ENCODE measurements at regions not wholly inside any gene's neighbourhood (a gene's known extent, or its start where the extent isn't known, plus 50 kb on each side); places are given as distances from the start of the nearest gene placed in this dataset.

- CTCF ChIA-PET: interaction anchor here (1.3 kb wide), 1 partner anchor 10 kb away, joined by 3 read pairs; no protein-coding TSS in a partner anchor
- no peak overlapping the region for H3K27ac Mint-ChIP-seq
- POLR2A ChIA-PET: no interaction called here
Measured at GRCh38 chr9:97761056-97761598, 64.0 kb upstream of the XPA start.

GRCh38 chr9:97761879-97762278, 64.7 kb upstream of the XPA start:
- ATAC-seq (no peak), DNase-seq (no peak)
- no peaks in the 10 kb centered on the region for H3K36me3 Mint-ChIP-seq (ENCODE audit: low read depth)
- no peaks in the 10 kb centered on the region for H3K9me3 Mint-ChIP-seq (ENCODE audit: insufficient read depth)
- H3K27ac Mint-ChIP-seq: no peak overlapping the region
- H3K4me3 Mint-ChIP-seq: no peak overlapping the region
- peaks cover 29% of the 10 kb centered on the region for H3K27me3 Mint-ChIP-seq (ENCODE audit: low read depth)
- ChIA-PET POLR2A (no interaction called here), CTCF (no interaction called here)
- H3K4me1 Mint-ChIP-seq (ENCODE audit: low read depth): no peaks in the 10 kb centered on the region

More at GRCh38 chr9:97761056-97761598, 64.0 kb upstream of the XPA start:
- Mint-ChIP-seq H3K4me3 (no peak overlapping the region), H3K9me3 (ENCODE audit: insufficient read depth) (no peaks in the 10 kb centered on the region), H3K36me3 (ENCODE audit: low read depth) (no peaks in the 10 kb centered on the region), H3K4me1 (ENCODE audit: low read depth) (no peaks in the 10 kb centered on the region), H3K27me3 (ENCODE audit: low read depth) (peaks cover 32% of the 10 kb centered on the region)
- ATAC-seq: no peak
- no peak for DNase-seq

GRCh38 chr9:97763874-97764273, 66.7 kb upstream of the XPA start:
- H3K4me1 Mint-ChIP-seq (ENCODE audit: low read depth): no peaks in the 10 kb centered on the region
- H3K27ac Mint-ChIP-seq: no peak overlapping the region
- ChIA-PET CTCF (no interaction called here), POLR2A (no interaction called here)
- H3K4me3 Mint-ChIP-seq: no peak overlapping the region
- H3K9me3 Mint-ChIP-seq (ENCODE audit: insufficient read depth): no peaks in the 10 kb centered on the region
- no peak for ATAC-seq
- no peak for DNase-seq
- peaks cover 33% of the 10 kb centered on the region for H3K27me3 Mint-ChIP-seq (ENCODE audit: low read depth)
- H3K36me3 Mint-ChIP-seq (ENCODE audit: low read depth): no peaks in the 10 kb centered on the region

GRCh38 chr9:97766092-97766491, 69.0 kb upstream of the XPA start:
- POLR2A ChIA-PET: no interaction called here
- ATAC-seq (no peak), DNase-seq (no peak)
- Mint-ChIP-seq H3K4me1 (ENCODE audit: low read depth) (no peaks in the 10 kb centered on the region), H3K27ac (no peak overlapping the region), H3K27me3 (ENCODE audit: low read depth) (peaks cover 38% of the 10 kb centered on the region), H3K9me3 (ENCODE audit: insufficient read depth) (no peaks in the 10 kb centered on the region), H3K36me3 (ENCODE audit: low read depth) (no peaks in the 10 kb centered on the region), H3K4me3 (no peak overlapping the region)
- CTCF ChIA-PET: no interaction called here

GRCh38 chr9:97766610-97767009, 69.5 kb upstream of the XPA start:
- H3K27ac Mint-ChIP-seq: no peak overlapping the region
- no peak overlapping the region for H3K4me3 Mint-ChIP-seq
- H3K9me3 Mint-ChIP-seq (ENCODE audit: insufficient read depth): no peaks in the 10 kb centered on the region
- H3K4me1 Mint-ChIP-seq (ENCODE audit: low read depth): no peaks in the 10 kb centered on the region
- ATAC-seq: no peak
- no peaks in the 10 kb centered on the region for H3K36me3 Mint-ChIP-seq (ENCODE audit: low read depth)
- ChIA-PET CTCF (no interaction called here), POLR2A (no interaction called here)
- no peak for DNase-seq
- peaks cover 33% of the 10 kb centered on the region for H3K27me3 Mint-ChIP-seq (ENCODE audit: low read depth)

- ChIA-PET CTCF (no interaction called here), POLR2A (no interaction called here)
- Mint-ChIP-seq H3K4me3 (no peak overlapping the region), H3K36me3 (ENCODE audit: low read depth) (no peaks in the 10 kb centered on the region), H3K27ac (no peak overlapping the region), H3K4me1 (ENCODE audit: low read depth) (no peaks in the 10 kb centered on the region), H3K27me3 (ENCODE audit: low read depth) (peaks cover 23% of the 10 kb centered on the region), H3K9me3 (ENCODE audit: insufficient read depth) (no peaks in the 10 kb centered on the region)
- DNase-seq (no peak), ATAC-seq (no peak)
Measured at GRCh38 chr9:97767891-97768290, 70.8 kb upstream of the XPA start.

- Mint-ChIP-seq H3K27me3 (ENCODE audit: low read depth) (peaks cover 21% of the 10 kb centered on the region), H3K9me3 (ENCODE audit: insufficient read depth) (no peaks in the 10 kb centered on the region), H3K27ac (no peak overlapping the region), H3K36me3 (ENCODE audit: low read depth) (no peaks in the 10 kb centered on the region), H3K4me3 (no peak overlapping the region), H3K4me1 (ENCODE audit: low read depth) (no peaks in the 10 kb centered on the region)
- CTCF ChIA-PET: no interaction called here
- DNase-seq (no peak), ATAC-seq (no peak)
- POLR2A ChIA-PET: no interaction called here
Measured at GRCh38 chr9:97768746-97769145, 71.6 kb upstream of the XPA start.

- Mint-ChIP-seq H3K9me3 (ENCODE audit: insufficient read depth) (no peaks in the 10 kb centered on the region), H3K4me3 (no peak overlapping the region), H3K36me3 (ENCODE audit: low read depth) (no peaks in the 10 kb centered on the region), H3K27ac (no peak overlapping the region), H3K27me3 (ENCODE audit: low read depth) (peaks cover 23% of the 10 kb centered on the region), H3K4me1 (ENCODE audit: low read depth) (no peaks in the 10 kb centered on the region)
- ATAC-seq (no peak), DNase-seq (no peak)
- ChIA-PET POLR2A (no interaction called here), CTCF (no interaction called here)
Measured at GRCh38 chr9:97769208-97769607, 72.1 kb upstream of the XPA start.

GRCh38 chr9:97770808-97771372, 73.8 kb upstream of the XPA start:
- DNase-seq: no peak
- H3K27ac Mint-ChIP-seq: no peak overlapping the region
- ATAC-seq: no peak
- H3K27me3 Mint-ChIP-seq (ENCODE audit: low read depth): peaks cover 25% of the 10 kb centered on the region
- POLR2A ChIA-PET: no interaction called here
- H3K4me3 Mint-ChIP-seq: no peak overlapping the region
- no peaks in the 10 kb centered on the region for H3K36me3 Mint-ChIP-seq (ENCODE audit: low read depth)
- H3K4me1 Mint-ChIP-seq (ENCODE audit: low read depth): no peaks in the 10 kb centered on the region
- CTCF ChIA-PET: no interaction called here
- H3K9me3 Mint-ChIP-seq (ENCODE audit: insufficient read depth): no peaks in the 10 kb centered on the region

- Mint-ChIP-seq H3K36me3 (ENCODE audit: low read depth) (no peaks in the 10 kb centered on the region), H3K4me3 (no peak overlapping the region), H3K4me1 (ENCODE audit: low read depth) (no peaks in the 10 kb centered on the region), H3K9me3 (ENCODE audit: insufficient read depth) (no peaks in the 10 kb centered on the region), H3K27me3 (ENCODE audit: low read depth) (peaks cover 29% of the 10 kb centered on the region), H3K27ac (no peak overlapping the region)
- CTCF ChIA-PET: interaction anchor here (1.3 kb wide), 1 partner anchor 129 kb away, joined by 4 read pairs; no protein-coding TSS in a partner anchor
- POLR2A ChIA-PET: no interaction called here
- ATAC-seq (no peak), DNase-seq (no peak)
Measured at GRCh38 chr9:97771641-97772040, 74.5 kb upstream of the XPA start.

- ATAC-seq (no peak), DNase-seq (no peak)
- H3K4me3 Mint-ChIP-seq: no peak overlapping the region
- H3K27me3 Mint-ChIP-seq (ENCODE audit: low read depth): peaks cover 29% of the 10 kb centered on the region
- POLR2A ChIA-PET: no interaction called here
- no peaks in the 10 kb centered on the region for H3K4me1 Mint-ChIP-seq (ENCODE audit: low read depth)
- H3K27ac Mint-ChIP-seq: no peak overlapping the region
- no peaks in the 10 kb centered on the region for H3K36me3 Mint-ChIP-seq (ENCODE audit: low read depth)
- no peaks in the 10 kb centered on the region for H3K9me3 Mint-ChIP-seq (ENCODE audit: insufficient read depth)
- CTCF ChIA-PET: interaction anchor here (1.3 kb wide), 1 partner anchor 129 kb away, joined by 4 read pairs; no protein-coding TSS in a partner anchor
Measured at GRCh38 chr9:97772145-97772544, 75.0 kb upstream of the XPA start.

- DNase-seq: no peak
Measured at GRCh38 chr9:97773091-97773490, 76.0 kb upstream of the XPA start.

GRCh38 chr9:97773723-97774122, 76.6 kb upstream of the XPA start:
- peaks cover 22% of the 10 kb centered on the region for H3K27me3 Mint-ChIP-seq (ENCODE audit: low read depth)
- H3K36me3 Mint-ChIP-seq (ENCODE audit: low read depth): no peaks in the 10 kb centered on the region
- no peak overlapping the region for H3K27ac Mint-ChIP-seq
- no peak overlapping the region for H3K4me3 Mint-ChIP-seq
- ATAC-seq (no peak), DNase-seq (no peak)
- ChIA-PET POLR2A (no interaction called here), CTCF (no interaction called here)
- H3K9me3 Mint-ChIP-seq (ENCODE audit: insufficient read depth): peaks cover 1% of the 10 kb centered on the region
- no peaks in the 10 kb centered on the region for H3K4me1 Mint-ChIP-seq (ENCODE audit: low read depth)

More at GRCh38 chr9:97773091-97773490, 76.0 kb upstream of the XPA start:
- H3K4me3 Mint-ChIP-seq: no peak overlapping the region
- H3K9me3 Mint-ChIP-seq (ENCODE audit: insufficient read depth): no peaks in the 10 kb centered on the region
- no peaks in the 10 kb centered on the region for H3K4me1 Mint-ChIP-seq (ENCODE audit: low read depth)
- ChIA-PET POLR2A (no interaction called here), CTCF (interaction anchor here (1.3 kb wide), 1 partner anchor 128 kb away, joined by 4 read pairs; no protein-coding TSS in a partner anchor)
- ATAC-seq: no peak
- peaks cover 26% of the 10 kb centered on the region for H3K27me3 Mint-ChIP-seq (ENCODE audit: low read depth)
- H3K36me3 Mint-ChIP-seq (ENCODE audit: low read depth): no peaks in the 10 kb centered on the region
- no peak overlapping the region for H3K27ac Mint-ChIP-seq

All from activated CD8-positive, alpha-beta T cell treated with anti-CD3 and anti-CD28 coated beads, Interleukin-2, amount 10 ng/mL, durations not matched to agents 7 days and 5 days (primary cell).